ENCODE measurements at regions not wholly inside any gene's neighbourhood (a gene's known extent, or its start where the extent isn't known, plus 50 kb on each side); places are given as distances from the start of the nearest gene placed in this dataset.
A peak's percentile ranks its signal among the peaks of the same experiment; 100 is the strongest.

GRCh38 chr1:221449801-221450470, 292.0 kb downstream of the DUSP10 start:
- 80% methylated on average over 3 of the region's 3 CpGs for WGBS
- no peak for DNase-seq (ENCODE audit: low read depth in 6 of 9, low spot score in 9 of 9)
- Histone ChIP-seq H3K4me3 (ENCODE audit: low read length in 2 of 2) (no peak overlapping the region), H3K27ac (ENCODE audit: low read depth in 1 of 2, low read length in 1 of 2) (no peak overlapping the region), H3K4me1 (ENCODE audit: control insufficient read depth in 2 of 2, insufficient read depth in 2 of 2, low read length in 2 of 2) (no peaks in the 10 kb centered on the region), H3K9me3 (ENCODE audit: control insufficient read depth in 2 of 2, insufficient read depth in 1 of 2, low read length in 1 of 2) (no peaks in the 10 kb centered on the region), H3K36me3 (ENCODE audit: control insufficient read depth in 2 of 2, insufficient read depth in 2 of 2, low read length in 1 of 2) (no peaks in the 10 kb centered on the region), H3K27me3 (ENCODE audit: control insufficient read depth in 2 of 2, insufficient read depth in 1 of 2, low read length in 1 of 2) (no peaks in the 10 kb centered on the region)

- H3K27me3 ChIP-seq (ENCODE audit: control insufficient read depth in 2 of 2, insufficient read depth in 1 of 2, low read length in 1 of 2) = no peaks in the 10 kb centered on the region
- no peaks in the 10 kb centered on the region for H3K4me1 ChIP-seq (ENCODE audit: control insufficient read depth in 2 of 2, insufficient read depth in 2 of 2, low read length in 2 of 2)
- no peak overlapping the region for H3K4me3 ChIP-seq (ENCODE audit: low read length in 2 of 2)
- WGBS = 90% methylated on average over 1 of the region's 1 CpG
- no peak for DNase-seq (ENCODE audit: low read depth in 6 of 9, low spot score in 9 of 9)
- no peak overlapping the region for H3K27ac ChIP-seq (ENCODE audit: low read depth in 1 of 2, low read length in 1 of 2)
- no peaks in the 10 kb centered on the region for H3K9me3 ChIP-seq (ENCODE audit: control insufficient read depth in 2 of 2, insufficient read depth in 1 of 2, low read length in 1 of 2)
- no peaks in the 10 kb centered on the region for H3K36me3 ChIP-seq (ENCODE audit: control insufficient read depth in 2 of 2, insufficient read depth in 2 of 2, low read length in 1 of 2)
Observed at GRCh38 chr1:221451741-221452140, 290.1 kb downstream of the DUSP10 start.

GRCh38 chr1:221454096-221454495, 287.8 kb downstream of the DUSP10 start:
- DNase-seq (ENCODE audit: low read depth in 6 of 9, low spot score in 9 of 9) = no peak
- Histone ChIP-seq H3K36me3 (ENCODE audit: control insufficient read depth in 2 of 2, insufficient read depth in 2 of 2, low read length in 1 of 2) (no peaks in the 10 kb centered on the region), H3K27ac (ENCODE audit: low read depth in 1 of 2, low read length in 1 of 2) (no peak overlapping the region), H3K9me3 (ENCODE audit: control insufficient read depth in 2 of 2, insufficient read depth in 1 of 2, low read length in 1 of 2) (no peaks in the 10 kb centered on the region), H3K27me3 (ENCODE audit: control insufficient read depth in 2 of 2, insufficient read depth in 1 of 2, low read length in 1 of 2) (no peaks in the 10 kb centered on the region), H3K4me3 (ENCODE audit: low read length in 2 of 2) (no peak overlapping the region), H3K4me1 (ENCODE audit: control insufficient read depth in 2 of 2, insufficient read depth in 2 of 2, low read length in 2 of 2) (no peaks in the 10 kb centered on the region)
- WGBS = 95% methylated on average over 2 of the region's 2 CpGs

- DNase-seq (ENCODE audit: low read depth in 6 of 9, low spot score in 9 of 9) = no peak
- no peaks in the 10 kb centered on the region for H3K27me3 ChIP-seq (ENCODE audit: control insufficient read depth in 2 of 2, insufficient read depth in 1 of 2, low read length in 1 of 2)
- H3K36me3 ChIP-seq (ENCODE audit: control insufficient read depth in 2 of 2, insufficient read depth in 2 of 2, low read length in 1 of 2) = no peaks in the 10 kb centered on the region
- no peak overlapping the region for H3K27ac ChIP-seq (ENCODE audit: low read depth in 1 of 2, low read length in 1 of 2)
- no peaks in the 10 kb centered on the region for H3K4me1 ChIP-seq (ENCODE audit: control insufficient read depth in 2 of 2, insufficient read depth in 2 of 2, low read length in 2 of 2)
- 98% methylated on average over 4 of the region's 4 CpGs for WGBS
- no peak overlapping the region for H3K4me3 ChIP-seq (ENCODE audit: low read length in 2 of 2)
- no peaks in the 10 kb centered on the region for H3K9me3 ChIP-seq (ENCODE audit: control insufficient read depth in 2 of 2, insufficient read depth in 1 of 2, low read length in 1 of 2)
Observed at GRCh38 chr1:221456918-221457317, 285.0 kb downstream of the DUSP10 start.

GRCh38 chr1:221457685-221458446, 284.0 kb downstream of the DUSP10 start:
- H3K27ac ChIP-seq (ENCODE audit: low read depth in 1 of 2, low read length in 1 of 2) = peak overlapping the region in 1 of 2 donors; percentile 13
- H3K4me1 ChIP-seq (ENCODE audit: control insufficient read depth in 2 of 2, insufficient read depth in 2 of 2, low read length in 2 of 2) = no peaks in the 10 kb centered on the region
- 94% methylated on average over 7 of the region's 7 CpGs for WGBS
- H3K27me3 ChIP-seq (ENCODE audit: control insufficient read depth in 2 of 2, insufficient read depth in 1 of 2, low read length in 1 of 2) = no peaks in the 10 kb centered on the region
- H3K4me3 ChIP-seq (ENCODE audit: low read length in 2 of 2) = no peak overlapping the region
- H3K9me3 ChIP-seq (ENCODE audit: control insufficient read depth in 2 of 2, insufficient read depth in 1 of 2, low read length in 1 of 2) = no peaks in the 10 kb centered on the region
- DNase-seq (ENCODE audit: low read depth in 6 of 9, low spot score in 9 of 9) = no peak
- H3K36me3 ChIP-seq (ENCODE audit: control insufficient read depth in 2 of 2, insufficient read depth in 2 of 2, low read length in 1 of 2) = no peaks in the 10 kb centered on the region

GRCh38 chr1:221458447-221459156, 283.3 kb downstream of the DUSP10 start:
- H3K9me3 ChIP-seq (ENCODE audit: control insufficient read depth in 2 of 2, insufficient read depth in 1 of 2, low read length in 1 of 2) = no peaks in the 10 kb centered on the region
- no peaks in the 10 kb centered on the region for H3K27me3 ChIP-seq (ENCODE audit: control insufficient read depth in 2 of 2, insufficient read depth in 1 of 2, low read length in 1 of 2)
- no peaks in the 10 kb centered on the region for H3K4me1 ChIP-seq (ENCODE audit: control insufficient read depth in 2 of 2, insufficient read depth in 2 of 2, low read length in 2 of 2)
- peak in 1 of 9 donors; percentile 5 for DNase-seq (ENCODE audit: low read depth in 6 of 9, low spot score in 9 of 9)
- no peak overlapping the region for H3K27ac ChIP-seq (ENCODE audit: low read depth in 1 of 2, low read length in 1 of 2)
- H3K4me3 ChIP-seq (ENCODE audit: low read length in 2 of 2) = no peak overlapping the region
- 91% methylated on average over 5 of the region's 5 CpGs for WGBS
- H3K36me3 ChIP-seq (ENCODE audit: control insufficient read depth in 2 of 2, insufficient read depth in 2 of 2, low read length in 1 of 2) = no peaks in the 10 kb centered on the region

GRCh38 chr1:221459558-221459957, 282.3 kb downstream of the DUSP10 start:
- Histone ChIP-seq H3K4me1 (ENCODE audit: control insufficient read depth in 2 of 2, insufficient read depth in 2 of 2, low read length in 2 of 2) (no peaks in the 10 kb centered on the region), H3K4me3 (ENCODE audit: low read length in 2 of 2) (no peak overlapping the region), H3K27me3 (ENCODE audit: control insufficient read depth in 2 of 2, insufficient read depth in 1 of 2, low read length in 1 of 2) (no peaks in the 10 kb centered on the region), H3K27ac (ENCODE audit: low read depth in 1 of 2, low read length in 1 of 2) (no peak overlapping the region), H3K9me3 (ENCODE audit: control insufficient read depth in 2 of 2, insufficient read depth in 1 of 2, low read length in 1 of 2) (no peaks in the 10 kb centered on the region), H3K36me3 (ENCODE audit: control insufficient read depth in 2 of 2, insufficient read depth in 2 of 2, low read length in 1 of 2) (no peaks in the 10 kb centered on the region)
- WGBS = 90% methylated on average over 1 of the region's 1 CpG
- no peak for DNase-seq (ENCODE audit: low read depth in 6 of 9, low spot score in 9 of 9)

GRCh38 chr1:221462345-221462744, 279.5 kb downstream of the DUSP10 start:
- 98% methylated on average over 1 of the region's 1 CpG for WGBS
- H3K4me3 ChIP-seq (ENCODE audit: low read length in 2 of 2) = no peak overlapping the region
- H3K27me3 ChIP-seq (ENCODE audit: control insufficient read depth in 2 of 2, insufficient read depth in 1 of 2, low read length in 1 of 2) = no peaks in the 10 kb centered on the region
- H3K4me1 ChIP-seq (ENCODE audit: control insufficient read depth in 2 of 2, insufficient read depth in 2 of 2, low read length in 2 of 2) = no peaks in the 10 kb centered on the region
- no peaks in the 10 kb centered on the region for H3K9me3 ChIP-seq (ENCODE audit: control insufficient read depth in 2 of 2, insufficient read depth in 1 of 2, low read length in 1 of 2)
- H3K36me3 ChIP-seq (ENCODE audit: control insufficient read depth in 2 of 2, insufficient read depth in 2 of 2, low read length in 1 of 2) = no peaks in the 10 kb centered on the region
- no peak for DNase-seq (ENCODE audit: low read depth in 6 of 9, low spot score in 9 of 9)
- no peak overlapping the region for H3K27ac ChIP-seq (ENCODE audit: low read depth in 1 of 2, low read length in 1 of 2)

GRCh38 chr1:221468546-221468945, 273.3 kb downstream of the DUSP10 start:
- DNase-seq (ENCODE audit: low read depth in 6 of 9, low spot score in 9 of 9) = no peak
- H3K27me3 ChIP-seq (ENCODE audit: control insufficient read depth in 2 of 2, insufficient read depth in 1 of 2, low read length in 1 of 2) = no peaks in the 10 kb centered on the region
- no peak overlapping the region for H3K27ac ChIP-seq (ENCODE audit: low read depth in 1 of 2, low read length in 1 of 2)
- no peaks in the 10 kb centered on the region for H3K36me3 ChIP-seq (ENCODE audit: control insufficient read depth in 2 of 2, insufficient read depth in 2 of 2, low read length in 1 of 2)
- H3K4me3 ChIP-seq (ENCODE audit: low read length in 2 of 2) = no peak overlapping the region
- 97% methylated on average over 6 of the region's 6 CpGs for WGBS
- H3K4me1 ChIP-seq (ENCODE audit: control insufficient read depth in 2 of 2, insufficient read depth in 2 of 2, low read length in 2 of 2) = no peaks in the 10 kb centered on the region
- H3K9me3 ChIP-seq (ENCODE audit: control insufficient read depth in 2 of 2, insufficient read depth in 1 of 2, low read length in 1 of 2) = peaks cover 0 to 4% of the 10 kb centered on the region in 2 donors
